Spleen (tissue), 11 donors: ENCODE measurements at regions not wholly inside any gene's neighbourhood (a gene's known extent, or its start where the extent isn't known, plus 50 kb on each side); places are given as distances from the start of the nearest gene placed in this dataset.

Experiments used
- DNase-seq: peaks from one replicate; pipeline ENCODE4 v3.0.0-alpha.2; 2020
- H3K27ac ChIP-seq, 8 donors: fragments of 200-600 bp; sonication (generic) in 7 of 8; 1 replicate in 4 of 8; 2 replicates in 4 of 8; pipeline versions ENCODE4 v1.5.0 to v1.8.0; 2016 to 2021; ENCODE audit warnings: inconsistent platforms in 4 of 8, mild to moderate bottlenecking in 4 of 8, moderate library complexity in 1 of 8
- H3K27me3 ChIP-seq, 7 donors: fragments of 200-600 bp; sonication (generic) in 6 of 7; replicated peaks in 1 of 7; 1 replicate in 4 of 7; 2 replicates in 3 of 7; pipeline versions ENCODE4 v1.5.0 to v1.8.0; 2016 to 2021; ENCODE audit warnings: inconsistent platforms in 3 of 7, mild to moderate bottlenecking in 1 of 7
- H3K36me3 ChIP-seq, 6 donors: fragments of 200-600 bp; sonication (generic) in 5 of 6; 1 replicate in 4 of 6; 2 replicates in 2 of 6; pipeline versions ENCODE4 v1.5.0 to v1.8.0; 2016 to 2021; ENCODE audit warnings: inconsistent platforms in 2 of 6
- H3K4me1 ChIP-seq, 6 donors: fragments of 200-600 bp; sonication (generic) in 5 of 6; 1 replicate in 3 of 6; 2 replicates in 3 of 6; pipeline versions ENCODE4 v1.5.0 to v1.8.0; 2016 to 2021; ENCODE audit warnings: inconsistent platforms in 3 of 6
- H3K4me3 ChIP-seq, 8 donors: fragments of 200-600 bp; sonication (generic) in 7 of 8; 1 replicate in 4 of 8; 2 replicates in 4 of 8; pipeline versions ENCODE4 v1.5.0 to v1.8.0; 2016 to 2021; ENCODE audit warnings: inconsistent platforms in 4 of 8, mild to moderate bottlenecking in 4 of 8, moderate library complexity in 2 of 8
- H3K9me3 ChIP-seq, 8 donors: fragments of 200-600 bp; sonication (generic) in 7 of 8; 1 replicate in 4 of 8; 2 replicates in 4 of 8; pipeline versions ENCODE4 v1.5.0 to v1.8.0; 2016 to 2021; ENCODE audit warnings: inconsistent platforms in 4 of 8
- POLR2A ChIP-seq, 3 donors: fragments of 450-650 bp; IDR thresholded peaks; one replicate each; pipeline ENCODE4 v1.5.1; 2017; ENCODE audit warnings: antibody characterized with exemption in 3 of 3, mild to moderate bottlenecking in 1 of 3
- POLR2AphosphoS5 ChIP-seq, 3 donors: sonication (generic); formaldehyde crosslinking; IDR thresholded peaks; one replicate each; pipeline ENCODE4 v1.5.1; 2017; ENCODE audit warnings: antibody characterized with exemption in 3 of 3
- WGBS, 5 donors: extraction: QIAGEN DNeasy Blood & Tissue Kit in 3 of 5; methylation state at CpG; one replicate each; pipeline versions ENCODE4 v1.1.5 to v1.1.7; 2013 to 2018; 5-methylcytosine and 5-hydroxymethylcytosine counted together
- intact Hi-C: fragments of 100-400 bp; cut with DNase I; formaldehyde crosslinking; loops from one replicate; pipeline ENCODE4 v1.15.0; 2023; ENCODE audit warnings: low total_unique reads
- TF ChIP-seq, protein P1 (sequence below), 11 experiments: fragments of 200-600 bp in 7 of 11; fragments of 450-650 bp in 4 of 11; sonication (generic) in 4 of 11; IDR thresholded peaks in 8 of 11; conservative IDR thresholded peaks in 3 of 11; 1 replicate in 7 of 11; 2 replicates in 4 of 11; pipeline versions ENCODE4 v1.4.0 to v1.8.0; 2016 to 2021; ENCODE audit warnings: antibody characterized with exemption in 11 of 11, inconsistent platforms in 4 of 11, mild to moderate bottlenecking in 1 of 11
- donor health status: healthy with polysubstance abuse.
- donor health status: DM: no; HTN: no; CAD: no; lungs with moderate emphysema.
- donor health status: DM: no; HTN: no; CAD: no.
- donor health status: Bipolar disorder and iron deficiency.
- donor health status: healthy.
- donor health status: DM: no; HTN: no; CAD: no.
- donor health status: DM: yes; HTN: yes; CAD: no.

DNA sequence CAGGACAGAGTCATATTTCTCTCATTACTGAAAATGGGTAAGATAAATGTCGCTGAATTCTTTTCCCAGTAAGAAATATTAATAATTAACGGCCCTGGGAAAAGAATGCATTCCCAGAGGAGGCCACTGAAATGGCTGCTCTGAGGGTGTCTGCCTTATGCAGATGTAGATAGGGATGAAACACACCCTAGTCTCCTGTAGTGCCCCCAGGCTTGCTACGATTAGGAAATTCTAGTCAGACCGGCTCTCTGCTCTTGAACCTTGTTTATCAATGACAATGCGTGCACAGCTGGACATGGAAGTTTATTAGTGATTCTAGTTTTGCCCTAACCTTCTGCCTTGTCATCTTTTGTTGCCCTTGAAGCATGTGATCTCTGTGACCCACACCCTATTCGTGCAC is 291.1 kb downstream of the ZNF248 start:
- Histone ChIP-seq H3K27ac (no peak overlapping the region), H3K4me1 (no peaks in the 10 kb centered on the region), H3K36me3 (no peaks in the 10 kb centered on the region), H3K9me3 (peaks cover 0 to 21% (median 7%) of the 10 kb centered on the region in 8 donors), H3K4me3 (no peak overlapping the region), H3K27me3 (no peaks in the 10 kb centered on the region)
- intact Hi-C loops = no loop called here
- DNase-seq = no peak
- no peak for TF ChIP-seq POLR2A (IDR thresholded peaks at IDR 0.05)
- TF ChIP-seq, protein P1, sequence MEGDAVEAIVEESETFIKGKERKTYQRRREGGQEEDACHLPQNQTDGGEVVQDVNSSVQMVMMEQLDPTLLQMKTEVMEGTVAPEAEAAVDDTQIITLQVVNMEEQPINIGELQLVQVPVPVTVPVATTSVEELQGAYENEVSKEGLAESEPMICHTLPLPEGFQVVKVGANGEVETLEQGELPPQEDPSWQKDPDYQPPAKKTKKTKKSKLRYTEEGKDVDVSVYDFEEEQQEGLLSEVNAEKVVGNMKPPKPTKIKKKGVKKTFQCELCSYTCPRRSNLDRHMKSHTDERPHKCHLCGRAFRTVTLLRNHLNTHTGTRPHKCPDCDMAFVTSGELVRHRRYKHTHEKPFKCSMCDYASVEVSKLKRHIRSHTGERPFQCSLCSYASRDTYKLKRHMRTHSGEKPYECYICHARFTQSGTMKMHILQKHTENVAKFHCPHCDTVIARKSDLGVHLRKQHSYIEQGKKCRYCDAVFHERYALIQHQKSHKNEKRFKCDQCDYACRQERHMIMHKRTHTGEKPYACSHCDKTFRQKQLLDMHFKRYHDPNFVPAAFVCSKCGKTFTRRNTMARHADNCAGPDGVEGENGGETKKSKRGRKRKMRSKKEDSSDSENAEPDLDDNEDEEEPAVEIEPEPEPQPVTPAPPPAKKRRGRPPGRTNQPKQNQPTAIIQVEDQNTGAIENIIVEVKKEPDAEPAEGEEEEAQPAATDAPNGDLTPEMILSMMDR (IDR thresholded peaks at IDR 0.05 in 8 of 11, conservative IDR thresholded peaks at IDR 0.05 in 3 of 11) = no peak
- TF ChIP-seq POLR2AphosphoS5 (IDR thresholded peaks at IDR 0.05) = no peak
- WGBS, 5 donors = 73 to 81% (median 77%) methylated on average over 6 of the region's 6 CpGs

DNA sequence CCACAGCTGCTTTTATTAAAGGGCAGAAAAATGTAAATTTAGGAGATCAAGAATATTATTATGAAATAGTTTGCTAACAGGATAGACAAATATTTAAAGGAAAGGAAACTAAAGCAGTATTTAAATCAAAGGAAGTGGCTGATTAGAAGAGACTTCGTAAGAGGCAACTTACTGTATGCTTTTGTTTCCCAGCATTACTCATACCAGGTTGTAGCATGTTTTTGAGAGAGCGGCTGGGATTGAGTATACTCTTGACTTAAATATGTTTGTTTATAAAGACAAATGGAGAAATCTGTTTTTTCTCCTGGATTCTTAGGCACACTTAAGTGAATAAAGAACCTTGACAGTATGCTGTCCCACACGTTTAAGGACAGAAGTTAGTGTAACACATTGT is 293.7 kb downstream of the ZNF248 start:
- 60 to 84% (median 71%) methylated on average over 3 of the region's 3 CpGs for WGBS, 5 donors
- H3K27me3 ChIP-seq = no peaks in the 10 kb centered on the region
- H3K27ac ChIP-seq = peak overlapping the region in 2 of 8 donors; percentile 17 to 26
- intact Hi-C loops = no loop called here
- no peak for DNase-seq
- no peaks in the 10 kb centered on the region for H3K36me3 ChIP-seq
- H3K9me3 ChIP-seq = peaks cover 0 to 22% (median 5%) of the 10 kb centered on the region in 8 donors
- H3K4me3 ChIP-seq = no peak overlapping the region
- TF ChIP-seq POLR2AphosphoS5 (IDR thresholded peaks at IDR 0.05) (no peak), POLR2A (IDR thresholded peaks at IDR 0.05) (no peak)
- TF ChIP-seq, protein P1 (IDR thresholded peaks at IDR 0.05 in 8 of 11, conservative IDR thresholded peaks at IDR 0.05 in 3 of 11) = no peak
- no peaks in the 10 kb centered on the region for H3K4me1 ChIP-seq

DNA sequence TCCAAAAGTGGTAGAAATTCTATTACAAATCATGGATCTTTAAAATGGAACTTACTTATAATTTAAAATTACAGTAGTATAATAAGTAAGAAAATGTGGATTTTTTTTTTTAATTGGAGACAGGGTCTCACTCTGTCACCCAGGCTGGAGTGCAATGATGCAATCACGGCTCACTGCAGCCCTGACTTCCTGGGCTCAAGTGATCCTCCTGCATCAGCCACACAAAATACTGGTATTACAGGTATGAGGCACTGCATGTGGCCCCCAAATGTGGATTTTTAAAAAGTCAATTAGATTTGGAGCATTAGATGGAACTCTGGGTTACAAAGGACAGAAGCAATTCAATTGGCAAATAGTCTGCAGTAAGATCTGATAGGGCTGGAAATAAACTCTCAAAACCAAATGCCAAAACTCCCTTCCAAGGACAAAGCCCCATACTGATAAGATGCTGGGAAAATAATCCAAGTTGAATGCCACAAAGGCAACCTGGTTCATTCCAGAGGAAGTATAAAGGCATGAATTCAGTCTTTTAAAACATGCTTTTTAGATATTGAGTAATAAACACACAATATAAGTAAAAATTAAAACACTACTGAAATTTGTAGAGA is 294.2 kb downstream of the ZNF248 start:
- Histone ChIP-seq H3K27me3 (no peaks in the 10 kb centered on the region), H3K4me3 (no peak overlapping the region), H3K36me3 (no peaks in the 10 kb centered on the region), H3K27ac (peak overlapping the region in 1 of 8 donors; percentile 26), H3K4me1 (no peaks in the 10 kb centered on the region), H3K9me3 (peaks cover 0 to 23% (median 5%) of the 10 kb centered on the region in 8 donors)
- TF ChIP-seq, protein P1 (IDR thresholded peaks at IDR 0.05 in 8 of 11, conservative IDR thresholded peaks at IDR 0.05 in 3 of 11) = no peak
- no peak for TF ChIP-seq POLR2AphosphoS5 (IDR thresholded peaks at IDR 0.05)
- no peak for TF ChIP-seq POLR2A (IDR thresholded peaks at IDR 0.05)
- intact Hi-C loops = no loop called here
- 72 to 83% (median 78%) methylated on average over 1 of the region's 1 CpG for WGBS, 5 donors
- DNase-seq = no peak

DNA sequence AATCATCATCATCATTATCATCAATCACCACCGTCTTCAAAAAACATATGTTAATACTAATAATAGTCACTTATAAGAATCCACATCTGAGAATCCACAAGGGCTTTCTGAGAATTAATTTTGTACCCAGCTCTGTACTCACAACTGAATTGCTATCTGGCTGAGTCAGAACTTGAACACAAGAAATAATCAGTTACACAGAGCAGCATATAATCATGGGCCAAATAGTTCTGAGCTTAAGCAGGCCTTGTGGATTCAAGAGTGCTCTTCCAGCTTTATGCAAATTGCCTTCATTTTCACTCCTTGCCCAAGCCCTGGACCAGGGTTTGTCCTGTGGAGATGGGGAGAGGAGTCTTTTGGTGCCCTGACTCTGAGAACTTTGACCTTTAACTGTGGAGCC is 304.5 kb downstream of the ZNF248 start:
- DNase-seq = no peak
- WGBS, 5 donors = 83 to 93% (median 86%) methylated on average over 1 of the region's 1 CpG
- Histone ChIP-seq H3K4me3 (no peak overlapping the region), H3K36me3 (no peaks in the 10 kb centered on the region), H3K27me3 (no peaks in the 10 kb centered on the region), H3K9me3 (peaks cover 0 to 64% (median 4%) of the 10 kb centered on the region in 8 donors), H3K27ac (no peak overlapping the region), H3K4me1 (no peaks in the 10 kb centered on the region)
- TF ChIP-seq, protein P1 (IDR thresholded peaks at IDR 0.05 in 8 of 11, conservative IDR thresholded peaks at IDR 0.05 in 3 of 11) = no peak
- TF ChIP-seq POLR2A (IDR thresholded peaks at IDR 0.05) = no peak
- no peak for TF ChIP-seq POLR2AphosphoS5 (IDR thresholded peaks at IDR 0.05)
- intact Hi-C loops = no loop called here
